SK-N-SH (cell line): ENCODE measurements at regions not wholly inside any gene's neighbourhood (a gene's known extent, or its start where the extent isn't known, plus 50 kb on each side); places are given as distances from the start of the nearest gene placed in this dataset.

Experiments
- CTCF ChIA-PET: fragments of 300-600, 350-600 bp; formaldehyde crosslinking; extraction: SDS; loops from one replicate; lab custom pipeline; 2021; lab: Yijun Ruan, JAX
- POLR2A ChIA-PET: fragments of 350-600 bp; sonication (Branson Sonifier 250); formaldehyde crosslinking; extraction: SDS; loops from one replicate; lab custom pipeline; 2020; ENCODE audit warnings: antibody characterized with exemption, inconsistent platforms; lab: Yijun Ruan, JAX
- DNase-seq: peaks from one replicate; pipeline ENCODE4 v3.0.0; 2012
- H2AFZ ChIP-seq: fragments of 200-600 bp; sonication (generic); 2 replicates; pipeline ENCODE4 v1.8.1; 2016; ENCODE audit warnings: antibody characterized with exemption, mild to moderate bottlenecking, low read depth
- H3F3A ChIP-seq: fragments of 200-600 bp; sonication (generic); replicated peaks from 2 replicates; pipeline ENCODE3; 2016; ENCODE audit warnings: antibody characterized with exemption, mild to moderate bottlenecking; ENCODE audit not compliant: insufficient read depth
- H3K27ac ChIP-seq, 2 experiments: fragments of 200-500 bp in 1 of 2; fragments of 200-600 bp in 1 of 2; sonication (Bioruptor generic) in 1 of 2; sonication (generic), shearing (Covaris generic) in 1 of 2; 2 replicates each; pipeline versions ENCODE4 v1.5.1 to v1.6.1; 2014 to 2016; ENCODE audit warnings: low read depth in 2 of 2, inconsistent platforms in 1 of 2, low read length in 1 of 2, mild to moderate bottlenecking in 1 of 2, mixed read lengths in 1 of 2
- H3K27me3 ChIP-seq: fragments of 200-600 bp; sonication (generic), shearing (Covaris generic); 2 replicates; pipeline ENCODE4 v1.6.1; 2016; ENCODE audit warnings: mixed run types; ENCODE audit not compliant: insufficient read depth
- H3K36me3 ChIP-seq, 2 experiments: fragments of 200-500 bp in 1 of 2; fragments of 200-600 bp in 1 of 2; sonication (Bioruptor generic) in 1 of 2; sonication (generic) in 1 of 2; replicated peaks in 1 of 2; 2 replicates each; pipeline versions ENCODE3 to v1.5.1; 2014 to 2016; ENCODE audit warnings: low read length in 1 of 2, mild to moderate bottlenecking in 1 of 2; ENCODE audit not compliant: insufficient read depth in 2 of 2, control insufficient read depth in 1 of 2
- H3K4me1 ChIP-seq, 2 experiments: fragments of 200-500 bp in 1 of 2; fragments of 200-600 bp in 1 of 2; sonication (Bioruptor generic) in 1 of 2; sonication (generic), shearing (Covaris generic) in 1 of 2; 2 replicates each; pipeline versions ENCODE4 v1.5.1 to v1.6.1; 2014 to 2016; ENCODE audit warnings: low read depth in 1 of 2, low read length in 1 of 2, mixed run types in 1 of 2; ENCODE audit not compliant: insufficient read depth in 2 of 2, control insufficient read depth in 1 of 2
- H3K4me2 ChIP-seq: fragments of 200-600 bp; sonication (generic), shearing (Covaris generic); 2 replicates; pipeline ENCODE4 v1.6.1; 2017; ENCODE audit warnings: mixed run types
- H3K4me3 ChIP-seq, 2 experiments: fragments of 200-500 bp in 1 of 2; fragments of 200-600 bp in 1 of 2; sonication (Bioruptor generic) in 1 of 2; sonication (generic), shearing (Covaris generic) in 1 of 2; 2 replicates each; pipeline versions ENCODE4 v1.5.1 to v1.8.1; 2014 to 2016; ENCODE audit warnings: low read depth in 2 of 2, inconsistent platforms in 1 of 2, low read length in 1 of 2, mild to moderate bottlenecking in 1 of 2, mixed read lengths in 1 of 2, moderate library complexity in 1 of 2
- H3K79me2 ChIP-seq: fragments of 200-600 bp; sonication (generic); 2 replicates; pipeline ENCODE4 v1.8.1; 2017; ENCODE audit warnings: mild to moderate bottlenecking; ENCODE audit not compliant: insufficient read depth
- H3K9ac ChIP-seq: fragments of 200-600 bp; sonication (generic); 2 replicates; pipeline ENCODE4 v1.6.1; 2017; ENCODE audit warnings: mixed run types
- H3K9me2 ChIP-seq: fragments of 200-600 bp; sonication (generic); 2 replicates; pipeline ENCODE4 v1.6.1; 2017; ENCODE audit warnings: mixed run types
- H3K9me3 ChIP-seq: fragments of 200-600 bp; sonication (generic); 2 replicates; pipeline ENCODE4 v1.6.1; 2017; ENCODE audit warnings: mixed run types, mild to moderate bottlenecking, moderate library complexity
- H4K20me1 ChIP-seq: fragments of 200-600 bp; sonication (generic); 2 replicates; pipeline ENCODE4 v1.6.1; 2017; ENCODE audit warnings: mild to moderate bottlenecking, mixed run types; ENCODE audit not compliant: insufficient read depth
- CHD2 ChIP-seq: fragments of 150-350 bp; IDR thresholded peaks from 2 replicates; pipeline ENCODE4 v1.6.1; 2018; ENCODE audit warnings: low read length; ENCODE audit not compliant: partially characterized antibody
- EP300 ChIP-seq, 2 experiments: IDR thresholded peaks; 2 replicates each; pipeline versions ENCODE4 v1.4.0 to v1.6.1; 2012; ENCODE audit warnings: borderline replicate concordance in 1 of 2, low read depth in 1 of 2, low read length in 1 of 2
- EZH2phosphoT487 ChIP-seq: fragments of 200-600 bp; sonication (generic); IDR thresholded peaks from 2 replicates; pipeline ENCODE4 v1.6.1; 2017; ENCODE audit warnings: low read depth, mixed run types, mild to moderate bottlenecking, antibody characterized with exemption, moderate library complexity, borderline replicate concordance
- FOSL2 ChIP-seq: IDR thresholded peaks from 2 replicates; pipeline ENCODE4 v1.4.0; 2012; ENCODE audit warnings: low read depth, mild to moderate bottlenecking, moderate library complexity, borderline replicate concordance
- FOXJ3 ChIP-seq: sonication (generic); formaldehyde crosslinking; IDR thresholded peaks from 2 replicates; pipeline ENCODE4 v1.5.1; 2020; ENCODE audit warnings: mild to moderate bottlenecking, missing genetic modification reagents
- GABPA ChIP-seq: IDR thresholded peaks from 2 replicates; pipeline ENCODE4 v1.4.0; 2012; ENCODE audit warnings: low read depth, mild to moderate bottlenecking
- GATA2 ChIP-seq: sonication (generic); formaldehyde crosslinking; IDR thresholded peaks from 2 replicates; pipeline ENCODE4 v1.5.0; 2020; ENCODE audit warnings: mild to moderate bottlenecking, missing genetic modification reagents
- MEF2A ChIP-seq: IDR thresholded peaks from 2 replicates; pipeline ENCODE4 v1.4.0; 2012; ENCODE audit warnings: low read depth, borderline replicate concordance
- MXI1 ChIP-seq: IDR thresholded peaks from 2 replicates; pipeline ENCODE4 v1.6.1; 2012; ENCODE audit warnings: mild to moderate bottlenecking, low read depth, low read length, improper control_type of control experiment
- NFIC ChIP-seq: IDR thresholded peaks from 2 replicates; pipeline ENCODE4 v1.4.0; 2012; ENCODE audit warnings: borderline replicate concordance
- NRF1 ChIP-seq: IDR thresholded peaks from 2 replicates; pipeline ENCODE4 v1.6.1; 2012; ENCODE audit warnings: low read depth, mild to moderate bottlenecking, low read length
- PBX3 ChIP-seq: IDR thresholded peaks from 2 replicates; pipeline ENCODE4; 2012
- RCOR1 ChIP-seq: fragments of 150-350 bp; IDR thresholded peaks from 2 replicates; pipeline ENCODE4 v1.6.1; 2017; ENCODE audit warnings: antibody characterized with exemption, low read length
- RFX5 ChIP-seq: IDR thresholded peaks from 2 replicates; pipeline ENCODE4 v1.6.1; 2012; ENCODE audit warnings: mild to moderate bottlenecking, improper control_type of control experiment, low read length
- SIN3A ChIP-seq: IDR thresholded peaks from 2 replicates; pipeline ENCODE4 v1.6.1; 2012; ENCODE audit warnings: low read depth, mild to moderate bottlenecking, low read length, moderate library complexity, borderline replicate concordance
- TAF1 ChIP-seq: IDR thresholded peaks from 2 replicates; pipeline ENCODE4 v1.6.1; 2012; ENCODE audit warnings: low read depth, mild to moderate bottlenecking, low read length, moderate library complexity, borderline replicate concordance
- TCF12 ChIP-seq: IDR thresholded peaks from 2 replicates; pipeline ENCODE4 v1.4.0; 2012
- YY1 ChIP-seq: IDR thresholded peaks from 2 replicates; pipeline ENCODE4 v1.4.0; 2012; ENCODE audit warnings: low read depth, mild to moderate bottlenecking
- WGBS: methylation state at CpG from one replicate; pipeline ENCODE4 v1.1.6; 2017; ENCODE audit warnings: low lambda C conversion rate; 5-methylcytosine and 5-hydroxymethylcytosine counted together
- TF ChIP-seq, protein P1 (sequence below): fragments of 200-600 bp; sonication (generic); IDR thresholded peaks from 2 replicates; pipeline ENCODE4 v1.6.1; 2017; ENCODE audit warnings: antibody characterized with exemption, mild to moderate bottlenecking, moderate library complexity
- TF ChIP-seq, protein P2 (sequence below): IDR thresholded peaks from 2 replicates; pipeline ENCODE4 v1.4.0; 2012; ENCODE audit warnings: low read depth, borderline replicate concordance
- TF ChIP-seq, protein P3 (sequence below): fragments of 150-350 bp; IDR thresholded peaks from 2 replicates; pipeline ENCODE4 v1.6.1; 2017; ENCODE audit warnings: antibody characterized with exemption, low read length, low read depth, borderline replicate concordance

DNA sequence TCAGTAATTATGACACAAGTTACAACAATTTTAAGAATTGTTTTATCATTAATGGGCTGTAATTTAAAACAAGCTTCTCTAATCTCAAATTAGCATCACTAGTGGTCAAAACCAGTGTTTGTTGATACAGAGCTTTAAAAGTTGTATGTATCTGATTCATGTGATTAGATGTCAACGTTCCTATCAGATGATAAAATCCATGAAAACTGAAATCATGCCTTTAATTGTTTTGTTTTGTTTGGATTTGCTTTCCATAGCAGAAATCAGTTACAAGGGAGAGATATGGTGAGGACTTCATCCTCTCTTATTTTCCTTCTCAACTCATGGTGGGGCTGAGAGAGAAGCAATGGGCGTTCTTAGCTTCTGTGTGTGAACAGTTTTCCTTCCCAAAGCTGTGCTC, 469.6 kb downstream of the PID1 start:
- Histone ChIP-seq H3K27ac (no peak overlapping the region), H3K79me2 (no peaks in the 10 kb centered on the region), H3K4me3 (no peak overlapping the region), H3K27me3 (no peaks in the 10 kb centered on the region), H3F3A (no peaks in the 10 kb centered on the region), H3K4me2 (no peak overlapping the region), H2AFZ (no peak overlapping the region), H3K9me2 (no peaks in the 10 kb centered on the region), H4K20me1 (no peaks in the 10 kb centered on the region), H3K9me3 (no peaks in the 10 kb centered on the region), H3K4me1 (no peaks in the 10 kb centered on the region; a peak in 1 of 4 replicates), H3K36me3 (no peaks in the 10 kb centered on the region), H3K9ac (no peak overlapping the region)
- ChIA-PET CTCF (no interaction called here), POLR2A (no interaction called here)
- WGBS, result 3% methylated on average over 2 of the region's 2 CpGs
- no peak for DNase-seq
- TF ChIP-seq RFX5 (no peak), MEF2A (no peak), FOXJ3 (CRISPR knock-in tag) (no peak), GABPA (no peak), NFIC (no peak), SIN3A (no peak)
- TF ChIP-seq, protein P1, sequence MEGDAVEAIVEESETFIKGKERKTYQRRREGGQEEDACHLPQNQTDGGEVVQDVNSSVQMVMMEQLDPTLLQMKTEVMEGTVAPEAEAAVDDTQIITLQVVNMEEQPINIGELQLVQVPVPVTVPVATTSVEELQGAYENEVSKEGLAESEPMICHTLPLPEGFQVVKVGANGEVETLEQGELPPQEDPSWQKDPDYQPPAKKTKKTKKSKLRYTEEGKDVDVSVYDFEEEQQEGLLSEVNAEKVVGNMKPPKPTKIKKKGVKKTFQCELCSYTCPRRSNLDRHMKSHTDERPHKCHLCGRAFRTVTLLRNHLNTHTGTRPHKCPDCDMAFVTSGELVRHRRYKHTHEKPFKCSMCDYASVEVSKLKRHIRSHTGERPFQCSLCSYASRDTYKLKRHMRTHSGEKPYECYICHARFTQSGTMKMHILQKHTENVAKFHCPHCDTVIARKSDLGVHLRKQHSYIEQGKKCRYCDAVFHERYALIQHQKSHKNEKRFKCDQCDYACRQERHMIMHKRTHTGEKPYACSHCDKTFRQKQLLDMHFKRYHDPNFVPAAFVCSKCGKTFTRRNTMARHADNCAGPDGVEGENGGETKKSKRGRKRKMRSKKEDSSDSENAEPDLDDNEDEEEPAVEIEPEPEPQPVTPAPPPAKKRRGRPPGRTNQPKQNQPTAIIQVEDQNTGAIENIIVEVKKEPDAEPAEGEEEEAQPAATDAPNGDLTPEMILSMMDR, result no peak

GRCh38 chr2:228799208-228799588, 471.9 kb downstream of the PID1 start:
- H3K9me2 ChIP-seq, result no peaks in the 10 kb centered on the region
- POLR2A ChIA-PET, result no interaction called here
- DNase-seq, result no peak
- no peak overlapping the region for H2AFZ ChIP-seq
- H3K9ac ChIP-seq, result no peak overlapping the region
- H4K20me1 ChIP-seq, result no peaks in the 10 kb centered on the region
- H3K36me3 ChIP-seq, result no peaks in the 10 kb centered on the region
- H3F3A ChIP-seq, result no peaks in the 10 kb centered on the region
- CTCF ChIA-PET, result no interaction called here
- TF ChIP-seq MXI1 (no peak), FOXJ3 (CRISPR knock-in tag) (no peak), TAF1 (no peak), EP300 (IDR thresholded peaks at IDR 0.05; ENCODE audit: borderline replicate concordance in 1 of 2, low read depth in 1 of 2, low read length in 1 of 2) (no peak), CHD2 (no peak), GATA2 (no peak), RCOR1 (no peak), NRF1 (no peak), PBX3 (no peak), TCF12 (no peak), FOSL2 (no peak), YY1 (no peak), EZH2phosphoT487 (no peak)
- TF ChIP-seq, protein P2, sequence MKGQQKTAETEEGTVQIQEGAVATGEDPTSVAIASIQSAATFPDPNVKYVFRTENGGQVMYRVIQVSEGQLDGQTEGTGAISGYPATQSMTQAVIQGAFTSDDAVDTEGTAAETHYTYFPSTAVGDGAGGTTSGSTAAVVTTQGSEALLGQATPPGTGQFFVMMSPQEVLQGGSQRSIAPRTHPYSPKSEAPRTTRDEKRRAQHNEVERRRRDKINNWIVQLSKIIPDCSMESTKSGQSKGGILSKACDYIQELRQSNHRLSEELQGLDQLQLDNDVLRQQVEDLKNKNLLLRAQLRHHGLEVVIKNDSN, result no peak
- TF ChIP-seq, protein P3, sequence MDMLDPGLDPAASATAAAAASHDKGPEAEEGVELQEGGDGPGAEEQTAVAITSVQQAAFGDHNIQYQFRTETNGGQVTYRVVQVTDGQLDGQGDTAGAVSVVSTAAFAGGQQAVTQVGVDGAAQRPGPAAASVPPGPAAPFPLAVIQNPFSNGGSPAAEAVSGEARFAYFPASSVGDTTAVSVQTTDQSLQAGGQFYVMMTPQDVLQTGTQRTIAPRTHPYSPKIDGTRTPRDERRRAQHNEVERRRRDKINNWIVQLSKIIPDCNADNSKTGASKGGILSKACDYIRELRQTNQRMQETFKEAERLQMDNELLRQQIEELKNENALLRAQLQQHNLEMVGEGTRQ, result no peak
- TF ChIP-seq, all 33 proteins: peak for 0
- H3K4me1 ChIP-seq, result no peaks in the 10 kb centered on the region; a peak in 1 of 4 replicates
- H3K4me2 ChIP-seq, result no peak overlapping the region
- no peaks in the 10 kb centered on the region for H3K9me3 ChIP-seq
- 18% methylated on average over 4 of the region's 4 CpGs for WGBS
- no peaks in the 10 kb centered on the region for H3K79me2 ChIP-seq
- H3K27me3 ChIP-seq, result no peaks in the 10 kb centered on the region
- no peak overlapping the region for H3K27ac ChIP-seq
- no peak overlapping the region for H3K4me3 ChIP-seq
